ENCODE measurements at regions not wholly inside any gene's neighbourhood (a gene's known extent, or its start where the extent isn't known, plus 50 kb on each side); places are given as distances from the start of the nearest gene placed in this dataset.
"Not testable (repeated sequence)": the region's sequence is repeated elsewhere in the genome, so short reads cannot be mapped to it uniquely, and the experiment has no call there.

- DNase-seq (ENCODE audit: low read depth, low spot score), result no peak
Measured at GRCh38 chr15:62500325-62500724, 335.2 kb upstream of the C2CD4B start.

GRCh38 chr15:62502451-62502850 lies 337.4 kb upstream of the C2CD4B start:
- DNase-seq (ENCODE audit: low read depth, low spot score), result no peak

- no peak for DNase-seq (ENCODE audit: low read depth, low spot score)
Measured at GRCh38 chr15:62503451-62503850, 338.4 kb upstream of the C2CD4B start.

- no peak for DNase-seq (ENCODE audit: low read depth, low spot score)
Measured at GRCh38 chr15:62505762-62506161, 340.7 kb upstream of the C2CD4B start.

- peak; percentile 12 for DNase-seq (ENCODE audit: low read depth, low spot score)
Measured at GRCh38 chr15:62506217-62506805, 341.2 kb upstream of the C2CD4B start.

- DNase-seq (ENCODE audit: low read depth, low spot score), result no peak
Measured at GRCh38 chr15:62509395-62509958, 344.4 kb upstream of the C2CD4B start.

- DNase-seq (ENCODE audit: low read depth, low spot score), result no peak
Measured at GRCh38 chr15:62510791-62511190, 345.7 kb upstream of the C2CD4B start.

GRCh38 chr15:62512904-62513303 lies 347.8 kb upstream of the C2CD4B start:
- no peak for DNase-seq (ENCODE audit: low read depth, low spot score)

- no peak for DNase-seq (ENCODE audit: low read depth, low spot score)
Measured at GRCh38 chr15:62513893-62514292, 348.8 kb upstream of the C2CD4B start.

- no peak for DNase-seq (ENCODE audit: low read depth, low spot score)
Measured at GRCh38 chr15:62515696-62516395, 350.8 kb upstream of the C2CD4B start.

- no peak for DNase-seq (ENCODE audit: low read depth, low spot score)
Measured at GRCh38 chr15:62517541-62517940, 352.5 kb upstream of the C2CD4B start.

GRCh38 chr15:62518666-62519065 lies 353.6 kb upstream of the C2CD4B start:
- DNase-seq (ENCODE audit: low read depth, low spot score), result not testable (repeated sequence)

- DNase-seq (ENCODE audit: low read depth, low spot score), result no peak
Measured at GRCh38 chr15:62519900-62520299, 354.8 kb upstream of the C2CD4B start.

- no peak for DNase-seq (ENCODE audit: low read depth, low spot score)
Measured at GRCh38 chr15:62520887-62521286, 355.8 kb upstream of the C2CD4B start.

- DNase-seq (ENCODE audit: low read depth, low spot score), result peak; percentile 9
Measured at GRCh38 chr15:62521396-62521795, 356.3 kb upstream of the C2CD4B start.

GRCh38 chr15:62524848-62525247 lies 359.8 kb upstream of the C2CD4B start:
- DNase-seq (ENCODE audit: low read depth, low spot score), result no peak

- DNase-seq (ENCODE audit: low read depth, low spot score), result no peak
Measured at GRCh38 chr15:62527387-62527786, 362.3 kb upstream of the C2CD4B start.

GRCh38 chr15:62528505-62528904 lies 363.4 kb upstream of the C2CD4B start:
- DNase-seq (ENCODE audit: low read depth, low spot score), result no peak

- no peak for DNase-seq (ENCODE audit: low read depth, low spot score)
Measured at GRCh38 chr15:62532367-62532766, 367.3 kb upstream of the C2CD4B start.

GRCh38 chr15:62533687-62534086 lies 368.6 kb upstream of the C2CD4B start:
- DNase-seq (ENCODE audit: low read depth, low spot score), result no peak

GRCh38 chr15:62534996-62535395 lies 369.9 kb upstream of the C2CD4B start:
- DNase-seq (ENCODE audit: low read depth, low spot score), result no peak

GRCh38 chr15:62539236-62539635 lies 374.2 kb upstream of the C2CD4B start:
- no peak for DNase-seq (ENCODE audit: low read depth, low spot score)

- DNase-seq (ENCODE audit: low read depth, low spot score), result no peak
Measured at GRCh38 chr15:62541250-62541649, 376.2 kb upstream of the C2CD4B start.

Data from iPS DF 19.7 (cell line).